SK-N-SH (cell line): ENCODE measurements at regions not wholly inside any gene's neighbourhood (a gene's known extent, or its start where the extent isn't known, plus 50 kb on each side); places are given as distances from the start of the nearest gene placed in this dataset.

Source experiments
- CHD2 ChIP-seq: fragments of 150-350 bp; IDR thresholded peaks from 2 replicates; pipeline ENCODE4 v1.6.1; 2018; ENCODE audit warnings: low read length; ENCODE audit not compliant: partially characterized antibody
- EP300 ChIP-seq, 2 experiments: IDR thresholded peaks; 2 replicates each; pipeline versions ENCODE4 v1.4.0 to v1.6.1; 2012; ENCODE audit warnings: borderline replicate concordance in 1 of 2, low read depth in 1 of 2, low read length in 1 of 2
- FOXJ3 ChIP-seq: sonication (generic); formaldehyde crosslinking; IDR thresholded peaks from 2 replicates; pipeline ENCODE4 v1.5.1; 2020; ENCODE audit warnings: mild to moderate bottlenecking, missing genetic modification reagents
- GABPA ChIP-seq: IDR thresholded peaks from 2 replicates; pipeline ENCODE4 v1.4.0; 2012; ENCODE audit warnings: low read depth, mild to moderate bottlenecking
- JUND ChIP-seq: IDR thresholded peaks from 2 replicates; pipeline ENCODE4 v1.4.0; 2012
- RAD21 ChIP-seq: IDR thresholded peaks from 2 replicates; pipeline ENCODE4 v1.6.1; 2012; ENCODE audit warnings: mild to moderate bottlenecking, low read length
- SMC3 ChIP-seq: IDR thresholded peaks from 2 replicates; pipeline ENCODE4 v1.6.1; 2012; ENCODE audit warnings: low read depth, low read length, improper control_type of control experiment
- TEAD4 ChIP-seq: IDR thresholded peaks from 2 replicates; pipeline ENCODE4 v1.4.0; 2012; ENCODE audit warnings: mild to moderate bottlenecking, borderline replicate concordance; ENCODE audit not compliant: insufficient read depth
- YY1 ChIP-seq: IDR thresholded peaks from 2 replicates; pipeline ENCODE4 v1.4.0; 2012; ENCODE audit warnings: low read depth, mild to moderate bottlenecking
- TF ChIP-seq, protein P1 (sequence below): fragments of 200-600 bp; sonication (generic); IDR thresholded peaks from 2 replicates; pipeline ENCODE4 v1.6.1; 2017; ENCODE audit warnings: antibody characterized with exemption, mild to moderate bottlenecking, moderate library complexity
- TF ChIP-seq, protein P2 (sequence below): fragments of 150-350 bp; IDR thresholded peaks from 2 replicates; pipeline ENCODE4 v1.6.1; 2017; ENCODE audit warnings: antibody characterized with exemption, low read length, low read depth, borderline replicate concordance
- TF ChIP-seq, protein P3 (sequence below): IDR thresholded peaks from 2 replicates; pipeline ENCODE4 v1.6.1; 2012; ENCODE audit warnings: mild to moderate bottlenecking, low read depth, low read length, moderate library complexity
- TF ChIP-seq, protein P4 (sequence below): IDR thresholded peaks from 2 replicates; pipeline ENCODE4; 2012

DNA sequence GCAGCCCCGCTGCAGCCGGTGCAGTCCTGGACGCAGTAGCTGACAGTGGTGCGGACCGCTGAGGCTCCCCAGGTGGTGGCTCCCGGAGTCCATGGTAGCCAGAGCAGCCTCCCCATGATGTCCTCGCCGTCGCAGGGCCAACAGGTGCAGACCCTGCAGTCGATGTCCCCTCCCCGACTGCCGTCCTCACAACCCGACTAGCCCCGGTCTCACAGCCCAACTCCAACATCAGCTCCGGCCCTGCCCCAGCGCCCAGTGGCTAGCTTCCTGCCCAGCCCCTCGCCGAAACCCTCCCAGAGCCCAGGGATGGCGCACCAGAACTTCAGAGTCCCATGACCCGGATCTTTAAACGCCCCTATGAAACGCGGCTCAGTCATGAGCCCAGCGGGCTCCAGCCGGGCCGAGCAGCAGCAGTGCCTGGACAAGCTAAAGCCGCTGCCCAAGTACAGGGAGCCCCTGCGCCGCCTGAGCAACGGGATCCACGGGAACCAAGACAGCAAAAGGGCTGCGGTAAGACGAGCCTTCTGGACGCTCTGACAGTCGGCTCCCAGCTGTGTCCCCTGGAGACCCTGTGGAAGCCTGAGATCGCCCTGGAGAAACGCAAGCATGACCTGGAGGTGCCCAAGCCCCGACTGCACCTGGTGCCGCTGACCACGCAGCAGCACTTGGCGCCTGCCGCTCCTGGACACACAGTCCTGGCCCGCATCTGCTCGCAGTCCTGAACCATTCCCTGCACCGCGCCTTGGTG lies 53.8 kb upstream of the TUBA3E start:
- TF ChIP-seq, protein P1, sequence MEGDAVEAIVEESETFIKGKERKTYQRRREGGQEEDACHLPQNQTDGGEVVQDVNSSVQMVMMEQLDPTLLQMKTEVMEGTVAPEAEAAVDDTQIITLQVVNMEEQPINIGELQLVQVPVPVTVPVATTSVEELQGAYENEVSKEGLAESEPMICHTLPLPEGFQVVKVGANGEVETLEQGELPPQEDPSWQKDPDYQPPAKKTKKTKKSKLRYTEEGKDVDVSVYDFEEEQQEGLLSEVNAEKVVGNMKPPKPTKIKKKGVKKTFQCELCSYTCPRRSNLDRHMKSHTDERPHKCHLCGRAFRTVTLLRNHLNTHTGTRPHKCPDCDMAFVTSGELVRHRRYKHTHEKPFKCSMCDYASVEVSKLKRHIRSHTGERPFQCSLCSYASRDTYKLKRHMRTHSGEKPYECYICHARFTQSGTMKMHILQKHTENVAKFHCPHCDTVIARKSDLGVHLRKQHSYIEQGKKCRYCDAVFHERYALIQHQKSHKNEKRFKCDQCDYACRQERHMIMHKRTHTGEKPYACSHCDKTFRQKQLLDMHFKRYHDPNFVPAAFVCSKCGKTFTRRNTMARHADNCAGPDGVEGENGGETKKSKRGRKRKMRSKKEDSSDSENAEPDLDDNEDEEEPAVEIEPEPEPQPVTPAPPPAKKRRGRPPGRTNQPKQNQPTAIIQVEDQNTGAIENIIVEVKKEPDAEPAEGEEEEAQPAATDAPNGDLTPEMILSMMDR = no peak
- TF ChIP-seq, protein P2, sequence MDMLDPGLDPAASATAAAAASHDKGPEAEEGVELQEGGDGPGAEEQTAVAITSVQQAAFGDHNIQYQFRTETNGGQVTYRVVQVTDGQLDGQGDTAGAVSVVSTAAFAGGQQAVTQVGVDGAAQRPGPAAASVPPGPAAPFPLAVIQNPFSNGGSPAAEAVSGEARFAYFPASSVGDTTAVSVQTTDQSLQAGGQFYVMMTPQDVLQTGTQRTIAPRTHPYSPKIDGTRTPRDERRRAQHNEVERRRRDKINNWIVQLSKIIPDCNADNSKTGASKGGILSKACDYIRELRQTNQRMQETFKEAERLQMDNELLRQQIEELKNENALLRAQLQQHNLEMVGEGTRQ = no peak
- TF ChIP-seq JUND (no peak), RAD21 (no peak), FOXJ3 (no peak), CHD2 (no peak), YY1 (no peak), EP300 (IDR thresholded peaks at IDR 0.05; ENCODE audit: borderline replicate concordance in 1 of 2, low read depth in 1 of 2, low read length in 1 of 2) (no peak), TEAD4 (no peak), SMC3 (no peak), GABPA (no peak)
- TF ChIP-seq, protein P3, sequence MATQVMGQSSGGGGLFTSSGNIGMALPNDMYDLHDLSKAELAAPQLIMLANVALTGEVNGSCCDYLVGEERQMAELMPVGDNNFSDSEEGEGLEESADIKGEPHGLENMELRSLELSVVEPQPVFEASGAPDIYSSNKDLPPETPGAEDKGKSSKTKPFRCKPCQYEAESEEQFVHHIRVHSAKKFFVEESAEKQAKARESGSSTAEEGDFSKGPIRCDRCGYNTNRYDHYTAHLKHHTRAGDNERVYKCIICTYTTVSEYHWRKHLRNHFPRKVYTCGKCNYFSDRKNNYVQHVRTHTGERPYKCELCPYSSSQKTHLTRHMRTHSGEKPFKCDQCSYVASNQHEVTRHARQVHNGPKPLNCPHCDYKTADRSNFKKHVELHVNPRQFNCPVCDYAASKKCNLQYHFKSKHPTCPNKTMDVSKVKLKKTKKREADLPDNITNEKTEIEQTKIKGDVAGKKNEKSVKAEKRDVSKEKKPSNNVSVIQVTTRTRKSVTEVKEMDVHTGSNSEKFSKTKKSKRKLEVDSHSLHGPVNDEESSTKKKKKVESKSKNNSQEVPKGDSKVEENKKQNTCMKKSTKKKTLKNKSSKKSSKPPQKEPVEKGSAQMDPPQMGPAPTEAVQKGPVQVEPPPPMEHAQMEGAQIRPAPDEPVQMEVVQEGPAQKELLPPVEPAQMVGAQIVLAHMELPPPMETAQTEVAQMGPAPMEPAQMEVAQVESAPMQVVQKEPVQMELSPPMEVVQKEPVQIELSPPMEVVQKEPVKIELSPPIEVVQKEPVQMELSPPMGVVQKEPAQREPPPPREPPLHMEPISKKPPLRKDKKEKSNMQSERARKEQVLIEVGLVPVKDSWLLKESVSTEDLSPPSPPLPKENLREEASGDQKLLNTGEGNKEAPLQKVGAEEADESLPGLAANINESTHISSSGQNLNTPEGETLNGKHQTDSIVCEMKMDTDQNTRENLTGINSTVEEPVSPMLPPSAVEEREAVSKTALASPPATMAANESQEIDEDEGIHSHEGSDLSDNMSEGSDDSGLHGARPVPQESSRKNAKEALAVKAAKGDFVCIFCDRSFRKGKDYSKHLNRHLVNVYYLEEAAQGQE = no peak
- TF ChIP-seq, protein P4, sequence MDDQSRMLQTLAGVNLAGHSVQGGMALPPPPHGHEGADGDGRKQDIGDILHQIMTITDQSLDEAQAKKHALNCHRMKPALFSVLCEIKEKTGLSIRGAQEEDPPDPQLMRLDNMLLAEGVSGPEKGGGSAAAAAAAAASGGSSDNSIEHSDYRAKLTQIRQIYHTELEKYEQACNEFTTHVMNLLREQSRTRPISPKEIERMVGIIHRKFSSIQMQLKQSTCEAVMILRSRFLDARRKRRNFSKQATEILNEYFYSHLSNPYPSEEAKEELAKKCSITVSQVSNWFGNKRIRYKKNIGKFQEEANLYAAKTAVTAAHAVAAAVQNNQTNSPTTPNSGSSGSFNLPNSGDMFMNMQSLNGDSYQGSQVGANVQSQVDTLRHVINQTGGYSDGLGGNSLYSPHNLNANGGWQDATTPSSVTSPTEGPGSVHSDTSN = no peak
